Smooth muscle cell (in vitro differentiated cells): ENCODE measurements at regions not wholly inside any gene's neighbourhood (a gene's known extent, or its start where the extent isn't known, plus 50 kb on each side); places are given as distances from the start of the nearest gene placed in this dataset.

Experiments used
- DNase-seq: peaks from one replicate; lab custom pipeline; 2025; ENCODE audit not compliant: unreplicated experiment; lab: John Stamatoyannopoulos, UW
- H2AFZ ChIP-seq: fragments of 200-600 bp; sonication (generic); 2 replicates; pipeline ENCODE4 v1.6.0; 2016; ENCODE audit warnings: antibody characterized with exemption, low read depth, mild to moderate bottlenecking
- H3F3A ChIP-seq: fragments of 200-600 bp; sonication (generic); 2 replicates; pipeline ENCODE4 v1.6.0; 2017; ENCODE audit warnings: antibody characterized with exemption, low read depth
- H3K27ac ChIP-seq: fragments of 200-600 bp; sonication (generic); 2 replicates; pipeline ENCODE4 v1.5.1; 2016; ENCODE audit warnings: low read depth, mild to moderate bottlenecking
- H3K27me3 ChIP-seq: fragments of 200-600 bp; sonication (generic); 2 replicates; pipeline ENCODE4 v1.6.1; 2016; ENCODE audit warnings: low read depth, mild to moderate bottlenecking
- H3K36me3 ChIP-seq: fragments of 200-600 bp; sonication (generic); 2 replicates; pipeline ENCODE4 v1.5.1; 2016; ENCODE audit warnings: low read depth
- H3K4me1 ChIP-seq: fragments of 200-600 bp; sonication (generic); 2 replicates; pipeline ENCODE4 v1.5.1; 2016; ENCODE audit warnings: low read depth
- H3K4me2 ChIP-seq: fragments of 200-600 bp; sonication (generic); 2 replicates; pipeline ENCODE4 v1.6.0; 2016; ENCODE audit warnings: mild to moderate bottlenecking
- H3K4me3 ChIP-seq: fragments of 200-600 bp; sonication (generic); 2 replicates; pipeline ENCODE4 v1.5.1; 2016; ENCODE audit warnings: mild to moderate bottlenecking
- H3K79me2 ChIP-seq: fragments of 200-600 bp; sonication (generic); 2 replicates; pipeline ENCODE4 v1.6.0; 2016; ENCODE audit warnings: low read depth, mild to moderate bottlenecking
- H3K9ac ChIP-seq: fragments of 200-600 bp; sonication (generic); 2 replicates; pipeline ENCODE4 v1.6.0; 2016; ENCODE audit warnings: low read depth
- H3K9me3 ChIP-seq: fragments of 200-600 bp; sonication (generic); replicated peaks from 2 replicates; pipeline ENCODE4 v1.5.1; 2016; ENCODE audit warnings: low read depth
- H4K20me1 ChIP-seq: fragments of 200-600 bp; sonication (generic); 2 replicates; pipeline ENCODE4 v1.6.0; 2016; ENCODE audit warnings: low read depth
- WGBS: methylation state at CpG from one replicate; pipeline ENCODE4 v1.1.7; 2016; ENCODE audit warnings: low lambda C conversion rate; 5-methylcytosine and 5-hydroxymethylcytosine counted together
- TF ChIP-seq, protein P1 (sequence below): fragments of 200-600 bp; sonication (generic); IDR thresholded peaks from 2 replicates; pipeline ENCODE4 v1.5.1; 2017; ENCODE audit warnings: borderline replicate concordance, mild to moderate bottlenecking, antibody characterized with exemption; ENCODE audit not compliant: insufficient read depth, poor library complexity, severe bottlenecking

DNA sequence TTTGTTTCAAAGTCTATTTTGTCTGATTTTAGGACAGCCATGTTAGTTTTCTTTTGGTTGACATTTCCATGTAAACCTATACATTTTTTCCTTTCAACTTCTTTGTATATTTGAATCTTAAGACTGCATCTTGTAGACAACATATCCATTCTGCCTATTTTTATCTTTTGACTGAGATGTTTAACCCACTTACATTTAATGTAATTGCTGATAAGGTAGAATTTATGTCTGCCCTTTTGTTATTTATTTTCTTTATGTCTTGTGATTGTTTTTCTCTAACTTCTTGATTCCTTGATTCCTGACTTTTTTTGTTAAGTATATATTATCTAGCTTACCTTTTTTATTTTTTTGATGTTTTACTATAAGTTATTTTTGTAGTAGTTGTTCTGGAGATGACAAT, 542.5 kb downstream of the SUCLG1 start:
- no peak overlapping the region for H2AFZ ChIP-seq
- no peaks in the 10 kb centered on the region for H3F3A ChIP-seq
- no peaks in the 10 kb centered on the region for H3K27me3 ChIP-seq
- TF ChIP-seq, protein P1, sequence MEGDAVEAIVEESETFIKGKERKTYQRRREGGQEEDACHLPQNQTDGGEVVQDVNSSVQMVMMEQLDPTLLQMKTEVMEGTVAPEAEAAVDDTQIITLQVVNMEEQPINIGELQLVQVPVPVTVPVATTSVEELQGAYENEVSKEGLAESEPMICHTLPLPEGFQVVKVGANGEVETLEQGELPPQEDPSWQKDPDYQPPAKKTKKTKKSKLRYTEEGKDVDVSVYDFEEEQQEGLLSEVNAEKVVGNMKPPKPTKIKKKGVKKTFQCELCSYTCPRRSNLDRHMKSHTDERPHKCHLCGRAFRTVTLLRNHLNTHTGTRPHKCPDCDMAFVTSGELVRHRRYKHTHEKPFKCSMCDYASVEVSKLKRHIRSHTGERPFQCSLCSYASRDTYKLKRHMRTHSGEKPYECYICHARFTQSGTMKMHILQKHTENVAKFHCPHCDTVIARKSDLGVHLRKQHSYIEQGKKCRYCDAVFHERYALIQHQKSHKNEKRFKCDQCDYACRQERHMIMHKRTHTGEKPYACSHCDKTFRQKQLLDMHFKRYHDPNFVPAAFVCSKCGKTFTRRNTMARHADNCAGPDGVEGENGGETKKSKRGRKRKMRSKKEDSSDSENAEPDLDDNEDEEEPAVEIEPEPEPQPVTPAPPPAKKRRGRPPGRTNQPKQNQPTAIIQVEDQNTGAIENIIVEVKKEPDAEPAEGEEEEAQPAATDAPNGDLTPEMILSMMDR = no peak
- no peaks in the 10 kb centered on the region for H3K36me3 ChIP-seq
- no peak overlapping the region for H3K4me3 ChIP-seq
- H3K27ac ChIP-seq = no peak overlapping the region
- no peak overlapping the region for H3K4me2 ChIP-seq
- H3K4me1 ChIP-seq = no peaks in the 10 kb centered on the region
- H4K20me1 ChIP-seq = no peaks in the 10 kb centered on the region
- H3K9me3 ChIP-seq = no peaks in the 10 kb centered on the region
- H3K79me2 ChIP-seq = no peaks in the 10 kb centered on the region
- no peak overlapping the region for H3K9ac ChIP-seq
- DNase-seq = no peak

DNA sequence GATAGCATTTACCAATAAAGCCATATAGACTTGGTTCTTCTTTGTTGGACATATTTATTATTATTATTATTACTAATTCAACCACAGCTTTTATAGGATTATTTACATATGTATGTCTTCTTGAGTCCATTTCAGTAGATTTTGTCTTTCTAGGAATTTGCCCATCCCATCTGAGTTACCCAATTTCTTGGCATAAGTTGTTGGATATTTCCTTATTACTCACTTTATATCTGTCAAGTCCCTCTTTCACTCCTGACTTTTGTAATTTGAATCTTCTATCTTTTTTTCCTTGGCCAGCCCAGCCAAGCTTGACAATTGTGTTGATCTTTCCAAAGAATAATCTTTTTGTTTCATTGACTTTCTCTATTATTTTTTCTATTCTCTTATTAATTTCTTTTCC, 543.7 kb downstream of the SUCLG1 start:
- no peaks in the 10 kb centered on the region for H3K79me2 ChIP-seq
- TF ChIP-seq, protein P1 = no peak
- no peaks in the 10 kb centered on the region for H3K4me1 ChIP-seq
- H3K27ac ChIP-seq = no peak overlapping the region
- no peak for DNase-seq
- no peaks in the 10 kb centered on the region for H3F3A ChIP-seq
- H3K9me3 ChIP-seq = no peaks in the 10 kb centered on the region
- H3K27me3 ChIP-seq = no peaks in the 10 kb centered on the region
- H3K4me2 ChIP-seq = no peak overlapping the region
- H3K9ac ChIP-seq = no peak overlapping the region
- H3K4me3 ChIP-seq = no peak overlapping the region
- no peak overlapping the region for H2AFZ ChIP-seq
- H3K36me3 ChIP-seq = no peaks in the 10 kb centered on the region
- no peaks in the 10 kb centered on the region for H4K20me1 ChIP-seq

- Histone ChIP-seq H2AFZ (no peak overlapping the region), H3K4me1 (no peaks in the 10 kb centered on the region), H3K27me3 (no peaks in the 10 kb centered on the region), H4K20me1 (no peaks in the 10 kb centered on the region), H3K9ac (no peak overlapping the region), H3K4me2 (no peak overlapping the region), H3K4me3 (no peak overlapping the region), H3K36me3 (no peaks in the 10 kb centered on the region), H3K9me3 (peaks cover 4% of the 10 kb centered on the region), H3K27ac (no peak overlapping the region), H3K79me2 (no peaks in the 10 kb centered on the region), H3F3A (no peaks in the 10 kb centered on the region)
- DNase-seq = no peak
- TF ChIP-seq, protein P1 = no peak
Observed at GRCh38 chr2:83908750-83909149, 550.3 kb downstream of the SUCLG1 start.

GRCh38 chr2:83901317-83901716, 557.8 kb downstream of the SUCLG1 start:
- no peaks in the 10 kb centered on the region for H3K27me3 ChIP-seq
- H4K20me1 ChIP-seq = no peaks in the 10 kb centered on the region
- no peak overlapping the region for H3K27ac ChIP-seq
- TF ChIP-seq, protein P1 = no peak
- H3F3A ChIP-seq = no peaks in the 10 kb centered on the region
- 81% methylated on average over 3 of the region's 3 CpGs for WGBS
- no peak overlapping the region for H2AFZ ChIP-seq
- no peak overlapping the region for H3K9ac ChIP-seq
- H3K4me1 ChIP-seq = no peaks in the 10 kb centered on the region
- no peaks in the 10 kb centered on the region for H3K36me3 ChIP-seq
- H3K4me2 ChIP-seq = no peak overlapping the region
- no peaks in the 10 kb centered on the region for H3K79me2 ChIP-seq
- DNase-seq = no peak
- H3K4me3 ChIP-seq = no peak overlapping the region
- H3K9me3 ChIP-seq = no peaks in the 10 kb centered on the region
